Testis (tissue), 2 donors: ENCODE measurements at regions not wholly inside any gene's neighbourhood (a gene's known extent, or its start where the extent isn't known, plus 50 kb on each side); places are given as distances from the start of the nearest gene placed in this dataset.

Experiments
- DNase-seq: peaks from one replicate; pipeline ENCODE4 v3.0.0-alpha.2; 2019
- H3K27ac ChIP-seq, 2 donors: fragments of 200-600 bp; sonication (generic); one replicate each; pipeline ENCODE4 v1.5.1; 2019
- H3K27me3 ChIP-seq: fragments of 200-600 bp; sonication (generic); one replicate; pipeline ENCODE4 v1.5.1; 2019
- H3K36me3 ChIP-seq: fragments of 200-600 bp; sonication (generic); one replicate; pipeline ENCODE4 v1.5.1; 2017; ENCODE audit warnings: low read depth; ENCODE audit errors: missing control alignments
- H3K4me1 ChIP-seq: fragments of 200-600 bp; sonication (generic); one replicate; pipeline ENCODE4 v1.5.1; 2019
- H3K4me3 ChIP-seq, 2 donors: fragments of 200-600 bp; sonication (generic); one replicate each; pipeline ENCODE4 v1.5.1; 2017 to 2019
- H3K9me3 ChIP-seq: fragments of 200-600 bp; sonication (generic); one replicate; pipeline ENCODE4 v1.5.1; 2017
- CTCF ChIP-seq, 3 experiments: fragments of 450-650 bp in 2 of 3; fragments of 200-600 bp in 1 of 3; sonication (generic) in 1 of 3; IDR thresholded peaks; one replicate each; pipeline ENCODE4 v1.5.1; 2016 to 2019; ENCODE audit warnings: antibody characterized with exemption in 3 of 3, mild to moderate bottlenecking in 2 of 3, moderate library complexity in 1 of 3
- POLR2A ChIP-seq: fragments of 450-650 bp; IDR thresholded peaks from one replicate; pipeline ENCODE4 v1.6.1; 2017; ENCODE audit warnings: antibody characterized with exemption, mild to moderate bottlenecking, moderate library complexity
- WGBS, 2 donors: methylation state at CpG; one replicate each; pipeline ENCODE4 v1.1.5; 2018; 5-methylcytosine and 5-hydroxymethylcytosine counted together
- intact Hi-C: fragments of 100-400 bp; cut with DNase I; formaldehyde crosslinking; loops from one replicate; pipeline ENCODE4 v1.15.1; 2023; ENCODE audit warnings: low total_unique reads

- no peaks in the 10 kb centered on the region for H3K9me3 ChIP-seq
- no peak overlapping the region for H3K27ac ChIP-seq
- H3K36me3 ChIP-seq, result no peaks in the 10 kb centered on the region
- 67 to 73% methylated on average over 13 of the region's 13 CpGs for whole genome bisulfite sequencing, 2 donors
- H3K4me3 ChIP-seq, result no peak overlapping the region
- no peaks in the 10 kb centered on the region for H3K27me3 ChIP-seq
- peak; percentile 39 for DNase-seq
- peaks cover 14% of the 10 kb centered on the region for H3K4me1 ChIP-seq
- intact Hi-C loops, result no loop called here
- TF ChIP-seq POLR2A (no peak), CTCF (IDR thresholded peaks at IDR 0.05) (no peak)
Observed at GRCh38 chr5:68548959-68549676, 333.6 kb downstream of the PIK3R1 start.

GRCh38 chr5:68550015-68550414, 334.5 kb downstream of the PIK3R1 start:
- Histone ChIP-seq H3K4me3 (no peak overlapping the region), H3K27me3 (no peaks in the 10 kb centered on the region), H3K36me3 (no peaks in the 10 kb centered on the region), H3K27ac (no peak overlapping the region), H3K9me3 (no peaks in the 10 kb centered on the region), H3K4me1 (peaks cover 13% of the 10 kb centered on the region)
- intact Hi-C loops, result no loop called here
- TF ChIP-seq CTCF (IDR thresholded peaks at IDR 0.05) (no peak), POLR2A (no peak)
- DNase-seq, result no peak

- WGBS, 2 donors, result 79 to 86% methylated on average over 5 of the region's 5 CpGs
- intact Hi-C loops, result no loop called here
Observed at GRCh38 chr5:68551436-68551835, 335.9 kb downstream of the PIK3R1 start.

GRCh38 chr5:68554571-68555279, 339.2 kb downstream of the PIK3R1 start:
- Histone ChIP-seq H3K27me3 (no peaks in the 10 kb centered on the region), H3K9me3 (no peaks in the 10 kb centered on the region), H3K4me3 (no peak overlapping the region), H3K36me3 (no peaks in the 10 kb centered on the region), H3K27ac (no peak overlapping the region), H3K4me1 (peaks cover 18% of the 10 kb centered on the region)
- intact Hi-C loops, result no loop called here
- DNase-seq, result peak; percentile 85
- TF ChIP-seq POLR2A, result no peak
- TF ChIP-seq CTCF (IDR thresholded peaks at IDR 0.05), result no peak
- WGBS, 2 donors, result 32 to 37% methylated on average over 8 of the region's 8 CpGs

More at GRCh38 chr5:68551436-68551835, 335.9 kb downstream of the PIK3R1 start:
- Histone ChIP-seq H3K9me3 (no peaks in the 10 kb centered on the region), H3K4me3 (no peak overlapping the region), H3K27me3 (no peaks in the 10 kb centered on the region), H3K4me1 (peaks cover 18% of the 10 kb centered on the region), H3K27ac (no peak overlapping the region), H3K36me3 (no peaks in the 10 kb centered on the region)
- no peak for DNase-seq
- no peak for TF ChIP-seq POLR2A
- TF ChIP-seq CTCF (IDR thresholded peaks at IDR 0.05), result no peak
